GM21367 (cell line): ENCODE measurements at regions not wholly inside any gene's neighbourhood (a gene's known extent, or its start where the extent isn't known, plus 50 kb on each side); places are given as distances from the start of the nearest gene placed in this dataset.

ENCODE experiments used
- ATAC-seq: cut with Tn5 transposase; IDR thresholded peaks from one replicate; pipeline ENCODE4 v1.9.1; 2021; ENCODE audit not compliant: unreplicated experiment

- no peak for ATAC-seq
These were observed 409.4 kb upstream of the B3GAT1 start for GRCh38 chr11:134821422-134821821.

GRCh38 chr11:134819041-134819440 lies 407.0 kb upstream of the B3GAT1 start:
- no peak for ATAC-seq

- no peak for ATAC-seq
These were observed 406.5 kb upstream of the B3GAT1 start for GRCh38 chr11:134818516-134818915.

GRCh38 chr11:134815404-134815803 lies 403.4 kb upstream of the B3GAT1 start:
- ATAC-seq: no peak

- ATAC-seq: no peak
These were observed 396.0 kb upstream of the B3GAT1 start for GRCh38 chr11:134807997-134808396.

- no peak for ATAC-seq
These were observed 390.6 kb upstream of the B3GAT1 start for GRCh38 chr11:134802598-134802997.

GRCh38 chr11:134802116-134802515 lies 390.1 kb upstream of the B3GAT1 start:
- ATAC-seq: no peak

- ATAC-seq: no peak
These were observed 389.5 kb upstream of the B3GAT1 start for GRCh38 chr11:134801570-134801969.

- no peak for ATAC-seq
These were observed 388.8 kb upstream of the B3GAT1 start for GRCh38 chr11:134800826-134801225.

GRCh38 chr11:134800130-134800529 lies 388.1 kb upstream of the B3GAT1 start:
- ATAC-seq: no peak

- ATAC-seq: no peak
These were observed 387.3 kb upstream of the B3GAT1 start for GRCh38 chr11:134799386-134799785.

GRCh38 chr11:134797411-134798089 lies 385.5 kb upstream of the B3GAT1 start:
- no peak for ATAC-seq

- ATAC-seq: no peak
These were observed 383.0 kb upstream of the B3GAT1 start for GRCh38 chr11:134795017-134795416.

- ATAC-seq: no peak
These were observed 382.1 kb upstream of the B3GAT1 start for GRCh38 chr11:134794192-134794591.

GRCh38 chr11:134792677-134793076 lies 380.6 kb upstream of the B3GAT1 start:
- ATAC-seq: no peak

- ATAC-seq: no peak
These were observed 380.0 kb upstream of the B3GAT1 start for GRCh38 chr11:134792044-134792443.

- ATAC-seq: no peak
These were observed 379.1 kb upstream of the B3GAT1 start for GRCh38 chr11:134791102-134791501.

- ATAC-seq: no peak
These were observed 377.1 kb upstream of the B3GAT1 start for GRCh38 chr11:134789104-134789503.

- no peak for ATAC-seq
These were observed 374.6 kb upstream of the B3GAT1 start for GRCh38 chr11:134786636-134787035.

GRCh38 chr11:134785660-134786284 lies 373.7 kb upstream of the B3GAT1 start:
- no peak for ATAC-seq

- no peak for ATAC-seq
These were observed 373.0 kb upstream of the B3GAT1 start for GRCh38 chr11:134785059-134785458.

GRCh38 chr11:134784568-134784967 lies 372.5 kb upstream of the B3GAT1 start:
- no peak for ATAC-seq

GRCh38 chr11:134784046-134784445 lies 372.0 kb upstream of the B3GAT1 start:
- ATAC-seq: no peak
